Colonic mucosa (tissue), 4 donors: ENCODE measurements at regions not wholly inside any gene's neighbourhood (a gene's known extent, or its start where the extent isn't known, plus 50 kb on each side); places are given as distances from the start of the nearest gene placed in this dataset.

Experiments
- DNase-seq: peaks from one replicate; pipeline ENCODE4 v3.0.0-alpha.2; 2020
- H3K27ac ChIP-seq: fragments of 200-600 bp; one replicate; pipeline ENCODE4 v1.8.0; 2021
- H3K27me3 ChIP-seq: fragments of 200-600 bp; one replicate; pipeline ENCODE4 v1.8.0; 2021
- H3K36me3 ChIP-seq: fragments of 200-600 bp; one replicate; pipeline ENCODE4 v1.8.0; 2021
- H3K4me1 ChIP-seq: fragments of 200-600 bp; one replicate; pipeline ENCODE4 v1.8.0; 2021; ENCODE audit warnings: mild to moderate bottlenecking
- H3K4me3 ChIP-seq: fragments of 200-600 bp; one replicate; pipeline ENCODE4 v1.8.0; 2021
- H3K9ac ChIP-seq, 2 donors: one replicate each; pipeline ENCODE4 v1.7.0; 2013; ENCODE audit warnings: control low read depth in 2 of 2, low read depth in 2 of 2, low read length in 2 of 2
- H3K9me3 ChIP-seq: fragments of 200-600 bp; one replicate; pipeline ENCODE4 v1.8.0; 2021
- CTCF ChIP-seq: fragments of 200-600 bp; IDR thresholded peaks from one replicate; pipeline ENCODE4 v1.8.0; 2022; ENCODE audit warnings: antibody characterized with exemption, mild to moderate bottlenecking
- intact Hi-C: fragments of 100-400 bp; cut with DNase I; formaldehyde crosslinking; loops from one replicate; pipeline ENCODE4 v1.14.1; 2022
- donor health status: healthy.
- donor health status: DM: no; HTN: no; CAD: no.
- donor health status: DM: no; HTN: no; CAD: no.

- TF ChIP-seq CTCF, result no peak
- no peak overlapping the region for H3K27ac ChIP-seq
- no peak overlapping the region for H3K9ac ChIP-seq
- H3K4me1 ChIP-seq, result no peaks in the 10 kb centered on the region
- H3K4me3 ChIP-seq, result no peak overlapping the region
- no peaks in the 10 kb centered on the region for H3K9me3 ChIP-seq
- H3K27me3 ChIP-seq, result no peaks in the 10 kb centered on the region
- DNase-seq, result no peak
- intact Hi-C loops, result no loop called here
- no peaks in the 10 kb centered on the region for H3K36me3 ChIP-seq
Observed at GRCh38 chr20:50393242-50393641, 116.9 kb upstream of the PTPN1 start.

GRCh38 chr20:50393990-50394561, 116.1 kb upstream of the PTPN1 start:
- Histone ChIP-seq H3K27me3 (no peaks in the 10 kb centered on the region), H3K36me3 (no peaks in the 10 kb centered on the region), H3K4me1 (no peaks in the 10 kb centered on the region), H3K27ac (no peak overlapping the region), H3K4me3 (no peak overlapping the region), H3K9ac (peak overlapping the region; percentile 8 to 30), H3K9me3 (no peaks in the 10 kb centered on the region)
- no peak for DNase-seq
- no peak for TF ChIP-seq CTCF
- intact Hi-C loops, result no loop called here

DNA sequence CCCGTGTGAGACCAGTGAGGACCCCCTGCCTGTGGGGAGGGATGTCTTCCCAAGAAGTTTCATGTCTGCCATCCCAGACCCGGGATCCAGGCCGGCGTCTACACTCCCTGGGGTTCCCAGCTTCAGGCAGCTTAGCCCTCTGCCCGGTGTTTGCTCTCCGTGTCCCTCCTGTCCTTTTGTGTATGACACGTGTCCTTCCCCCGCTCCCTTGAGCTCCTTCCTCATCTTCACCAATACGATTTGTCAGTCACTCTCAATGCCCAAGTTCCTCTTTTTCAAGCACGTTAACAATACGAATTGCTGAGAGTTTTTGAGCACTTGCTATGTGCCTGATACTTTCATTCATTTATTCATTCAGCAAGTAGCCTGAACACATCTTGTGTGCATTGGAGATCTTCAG, 115.6 kb upstream of the PTPN1 start:
- Histone ChIP-seq H3K9ac (peak overlapping the region; percentile 8 to 30), H3K9me3 (no peaks in the 10 kb centered on the region), H3K27me3 (no peaks in the 10 kb centered on the region), H3K4me1 (no peaks in the 10 kb centered on the region), H3K36me3 (no peaks in the 10 kb centered on the region), H3K4me3 (no peak overlapping the region), H3K27ac (no peak overlapping the region)
- no peak for DNase-seq
- intact Hi-C loops, result no loop called here
- TF ChIP-seq CTCF, result no peak

GRCh38 chr20:50395251-50395729, 114.9 kb upstream of the PTPN1 start:
- H3K9ac ChIP-seq, result no peak overlapping the region
- no peak for TF ChIP-seq CTCF

GRCh38 chr20:50395914-50396488, 114.2 kb upstream of the PTPN1 start:
- no peaks in the 10 kb centered on the region for H3K9me3 ChIP-seq
- H3K36me3 ChIP-seq, result no peaks in the 10 kb centered on the region
- TF ChIP-seq CTCF, result no peak
- H3K27ac ChIP-seq, result no peak overlapping the region
- no peak overlapping the region for H3K4me3 ChIP-seq
- intact Hi-C loops, result no loop called here
- no peaks in the 10 kb centered on the region for H3K4me1 ChIP-seq
- no peak overlapping the region for H3K9ac ChIP-seq
- H3K27me3 ChIP-seq, result no peaks in the 10 kb centered on the region
- DNase-seq, result no peak

More at GRCh38 chr20:50395251-50395729, 114.9 kb upstream of the PTPN1 start:
- no peak for DNase-seq
- Histone ChIP-seq H3K9me3 (no peaks in the 10 kb centered on the region), H3K27me3 (no peaks in the 10 kb centered on the region), H3K4me1 (no peaks in the 10 kb centered on the region), H3K27ac (no peak overlapping the region), H3K4me3 (no peak overlapping the region), H3K36me3 (no peaks in the 10 kb centered on the region)
- intact Hi-C loops, result no loop called here
